GM11168 (cell line): ENCODE measurements at regions not wholly inside any gene's neighbourhood (a gene's known extent, or its start where the extent isn't known, plus 50 kb on each side); places are given as distances from the start of the nearest gene placed in this dataset.
"Not testable (repeated sequence)": the region's sequence is repeated elsewhere in the genome, so short reads cannot be mapped to it uniquely, and the experiment has no call there.

ENCODE experiments used
- in situ Hi-C: fragments of 300-500 bp; cut with MboI; formaldehyde crosslinking; loops from one replicate; pipeline ENCODE4 v1.12.0; 2022; ENCODE audit warnings: low sequenced_read_pairs; ENCODE audit not compliant: unreplicated experiment

DNA sequence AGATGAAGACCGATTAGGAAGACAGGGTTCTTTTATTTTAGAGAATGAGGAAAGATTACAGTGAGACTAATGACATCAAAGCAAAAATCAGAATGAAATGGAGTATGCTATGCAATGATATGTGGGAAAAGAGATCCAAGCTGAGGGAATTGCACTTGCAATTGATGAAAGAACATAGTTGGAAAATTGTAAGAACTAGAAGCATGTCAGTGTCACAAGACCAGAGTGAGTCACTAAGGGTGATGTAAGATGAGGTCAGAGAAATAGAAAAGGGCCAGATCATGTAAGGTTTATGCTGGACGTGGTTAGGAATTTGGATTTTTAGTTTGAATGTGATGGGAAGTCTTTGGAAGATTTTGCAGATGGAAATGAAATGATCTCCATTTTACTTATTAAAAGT is 1937.3 kb downstream of the OLFM4 start:
- in situ Hi-C loops = no loop called here

DNA sequence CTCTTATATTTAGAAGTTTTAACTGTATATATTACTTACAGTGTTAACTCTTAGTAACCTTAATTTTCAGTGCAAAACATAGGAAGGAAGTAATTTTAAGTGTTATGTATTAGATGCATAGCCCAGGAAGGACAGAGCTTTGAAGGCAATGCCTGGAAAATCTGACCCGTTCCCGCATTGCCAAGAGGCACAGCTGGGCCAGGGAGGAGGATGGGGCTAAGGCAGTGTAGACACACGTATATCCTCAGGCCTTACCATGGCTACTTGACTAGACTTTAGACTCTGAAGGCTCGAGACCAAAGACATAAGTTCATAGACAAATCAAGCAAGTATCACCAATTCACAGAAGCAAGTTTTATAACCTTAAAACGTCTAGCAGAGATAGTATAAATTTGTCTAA is 1944.2 kb downstream of the OLFM4 start:
- in situ Hi-C loops = no loop called here

DNA sequence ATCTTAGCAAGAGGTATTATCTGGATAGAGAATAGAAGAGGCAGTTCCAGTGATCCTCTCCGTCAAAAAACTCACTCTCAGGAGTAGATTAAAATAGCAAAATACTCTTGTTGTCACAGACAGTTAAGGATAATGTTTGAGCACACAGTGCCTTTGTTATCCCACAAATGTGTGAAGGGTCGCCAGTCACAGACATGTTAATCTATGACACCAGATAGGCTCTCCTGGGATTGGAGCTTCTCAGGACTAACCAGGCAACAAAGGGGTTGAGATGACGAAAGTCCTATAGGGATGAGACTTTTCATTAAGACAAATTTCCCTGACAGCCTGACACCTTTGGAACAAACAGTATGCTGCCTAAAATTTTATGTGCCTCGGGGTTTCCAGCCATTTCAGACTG is 1947.1 kb downstream of the OLFM4 start:
- in situ Hi-C loops = no loop called here

DNA sequence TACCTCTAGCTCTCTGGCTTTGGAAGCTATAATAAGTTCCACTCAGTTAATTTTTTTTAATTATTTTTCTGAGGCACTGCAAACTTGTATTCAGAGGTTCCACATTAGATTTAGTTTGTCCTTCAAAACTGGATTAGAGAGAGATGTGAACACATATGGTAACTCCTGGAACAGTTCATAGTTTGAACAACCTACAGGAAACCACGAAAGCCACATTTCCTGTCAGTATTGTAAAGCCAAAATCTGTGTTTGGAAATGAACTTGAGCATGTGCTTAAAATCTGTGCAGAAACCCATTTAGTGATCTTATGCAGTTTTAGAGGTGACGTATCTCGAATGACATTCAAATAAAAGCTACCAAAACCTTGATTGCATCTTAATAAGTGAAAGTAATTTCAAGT is 1952.0 kb downstream of the OLFM4 start:
- in situ Hi-C loops = no loop called here

DNA sequence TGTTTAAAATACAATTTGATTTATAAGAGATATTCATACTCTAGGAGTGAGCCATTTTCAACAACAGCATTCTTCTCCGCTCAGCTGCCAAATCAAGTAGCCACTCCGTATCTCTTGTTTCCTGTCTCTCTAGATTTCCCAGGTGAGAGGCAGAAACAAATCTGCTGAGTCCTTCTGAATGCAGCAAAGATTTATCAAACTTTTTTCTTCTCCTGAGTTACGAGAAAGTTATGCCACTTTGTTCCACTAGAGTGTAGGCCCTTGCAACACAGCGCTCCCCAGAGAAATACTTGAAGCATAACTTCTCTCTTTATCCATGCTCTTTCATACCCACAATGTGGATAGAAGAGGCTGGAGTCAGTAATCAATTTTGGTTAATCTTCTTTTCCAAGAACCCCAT is 1960.8 kb downstream of the OLFM4 start:
- in situ Hi-C loops = no loop called here

DNA sequence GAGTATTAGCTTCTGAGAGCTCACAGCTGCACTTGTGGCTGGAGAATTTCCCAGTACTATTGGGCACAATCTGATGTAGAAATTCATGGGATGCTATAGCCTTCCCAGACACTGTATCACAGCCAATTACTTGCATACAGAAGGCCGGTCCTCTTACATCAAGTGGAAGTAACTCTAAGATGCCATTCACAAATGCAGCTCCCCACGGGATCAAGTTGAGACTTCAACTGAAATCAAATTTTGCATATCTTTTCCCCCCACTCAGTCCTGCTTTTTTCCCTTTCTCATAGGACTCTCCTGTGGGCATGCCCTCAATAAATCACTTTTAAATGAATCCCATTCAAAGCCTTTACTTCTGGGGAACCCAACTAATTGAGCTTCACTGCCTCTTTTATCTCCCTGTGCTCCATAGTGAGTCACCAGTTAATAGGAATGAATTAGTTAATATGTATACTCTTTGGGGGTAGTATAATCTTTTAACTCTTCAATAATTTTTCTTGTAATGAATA is 1970.8 kb downstream of the OLFM4 start:
- in situ Hi-C loops = no loop called here

DNA sequence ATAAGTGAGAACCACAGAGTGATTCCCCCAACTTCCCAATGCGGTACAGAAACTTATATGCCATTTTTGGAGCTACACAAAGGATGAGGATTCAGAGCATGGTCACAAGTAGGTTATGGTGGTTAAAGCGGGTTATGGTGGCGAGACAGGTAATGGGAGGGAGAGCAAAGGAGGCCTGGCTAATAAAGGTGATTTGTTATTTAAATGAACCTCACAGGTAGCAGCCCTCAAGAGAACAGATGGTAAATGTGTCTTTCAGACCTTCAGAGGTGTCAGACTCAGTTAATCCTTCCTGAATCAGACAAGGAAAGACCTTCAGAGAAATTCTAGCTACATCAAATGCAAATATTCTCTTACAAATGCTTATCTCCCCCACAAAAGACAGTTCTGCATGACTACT is 1971.4 kb downstream of the OLFM4 start:
- in situ Hi-C loops = no loop called here

DNA sequence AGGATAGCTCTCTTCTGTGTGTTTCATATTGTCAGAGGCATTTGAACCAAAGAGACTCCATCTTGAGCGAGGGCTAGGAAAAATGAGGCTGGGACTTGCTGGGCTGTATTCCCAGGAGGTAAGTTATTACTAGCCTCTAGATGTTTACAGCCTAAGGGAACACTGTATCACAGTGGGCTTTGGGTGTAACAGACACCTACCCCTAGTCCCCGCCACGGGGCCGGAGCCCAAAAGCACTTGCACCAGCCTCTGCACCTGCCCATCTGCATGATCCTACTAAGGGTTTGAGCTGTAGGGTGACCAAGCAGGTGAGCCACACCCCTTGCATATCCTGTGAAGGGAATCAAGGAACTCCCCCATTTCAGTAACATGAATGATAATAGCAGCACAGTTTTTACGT is 1972.2 kb downstream of the OLFM4 start:
- in situ Hi-C loops = no loop called here

DNA sequence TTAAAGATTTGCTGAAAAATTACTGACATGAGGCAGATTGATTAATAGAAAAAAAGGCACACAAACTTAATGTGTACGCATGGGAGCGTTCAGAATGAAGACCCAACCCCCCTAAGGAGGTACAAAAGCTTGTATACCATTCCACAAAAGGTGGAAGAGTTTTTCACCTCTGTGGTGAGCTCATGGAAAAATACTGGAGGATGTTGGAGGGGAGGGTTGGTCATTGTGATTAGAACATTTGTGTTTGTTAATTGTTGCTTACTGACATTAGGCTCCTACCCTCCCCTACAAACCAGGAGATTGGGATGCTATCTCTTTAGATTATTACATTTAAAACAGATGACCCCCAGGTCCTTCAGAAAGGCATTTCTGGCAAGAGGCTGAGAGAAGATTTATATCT is 1973.3 kb downstream of the OLFM4 start:
- in situ Hi-C loops = no loop called here

DNA sequence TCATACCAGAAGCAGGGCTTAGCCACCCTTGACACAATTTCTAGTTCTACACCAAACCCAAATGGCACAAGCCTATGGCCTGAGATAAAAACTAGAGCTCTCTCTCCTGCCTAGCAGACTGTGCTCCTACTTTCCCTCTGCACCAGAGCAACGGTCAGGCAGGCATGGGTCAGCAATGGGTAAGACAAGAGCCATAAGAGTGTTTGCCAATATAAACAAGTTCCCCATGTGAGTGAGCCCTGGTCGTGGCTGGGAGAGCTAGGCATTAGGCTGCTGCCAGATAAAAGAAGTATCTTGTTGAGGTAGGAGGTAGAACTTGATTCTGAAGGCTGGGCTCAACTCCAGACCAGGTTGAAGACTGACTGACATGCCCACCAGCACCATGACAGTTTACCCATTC is 1979.1 kb downstream of the OLFM4 start:
- in situ Hi-C loops = no loop called here

DNA sequence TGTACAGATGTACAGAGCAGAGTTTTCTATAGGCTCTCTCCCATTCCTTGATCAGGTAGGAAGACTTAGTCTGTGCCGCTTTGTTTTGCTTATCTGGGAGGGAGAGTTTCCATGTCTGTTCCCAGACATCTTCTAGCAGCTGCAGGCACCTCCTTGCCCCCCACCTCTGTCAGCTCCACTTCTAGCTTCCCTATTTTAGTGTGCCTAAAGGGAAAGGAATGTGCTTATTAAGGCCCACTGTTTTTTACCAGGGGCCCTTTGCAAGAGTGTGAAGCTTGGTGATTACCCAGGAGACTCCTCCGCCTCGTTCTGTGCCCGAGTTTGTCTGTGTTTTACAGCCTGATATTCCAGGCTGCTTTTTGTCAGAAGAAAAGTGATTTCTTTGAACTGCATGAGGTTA is 1984.4 kb downstream of the OLFM4 start:
- in situ Hi-C loops = no loop called here

DNA sequence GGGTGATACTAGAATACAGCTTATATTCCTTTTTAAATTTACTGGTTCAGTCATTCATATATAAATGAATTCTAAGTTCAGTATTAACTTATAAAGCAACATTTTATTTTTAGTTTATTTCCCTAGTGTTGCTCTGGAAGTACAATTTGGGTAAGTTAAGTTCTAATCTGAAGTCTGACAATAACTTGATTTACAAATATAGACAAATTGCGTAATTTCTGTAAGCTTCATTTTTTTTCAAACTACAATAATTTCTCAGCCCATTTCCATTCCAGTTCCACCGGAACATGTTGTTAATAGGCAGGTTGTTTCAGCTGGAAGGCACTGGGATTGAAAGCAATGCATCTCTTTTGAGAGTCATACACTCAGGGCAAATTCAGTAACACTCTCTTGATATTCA is 2000.7 kb downstream of the OLFM4 start:
- in situ Hi-C loops = no loop called here

DNA sequence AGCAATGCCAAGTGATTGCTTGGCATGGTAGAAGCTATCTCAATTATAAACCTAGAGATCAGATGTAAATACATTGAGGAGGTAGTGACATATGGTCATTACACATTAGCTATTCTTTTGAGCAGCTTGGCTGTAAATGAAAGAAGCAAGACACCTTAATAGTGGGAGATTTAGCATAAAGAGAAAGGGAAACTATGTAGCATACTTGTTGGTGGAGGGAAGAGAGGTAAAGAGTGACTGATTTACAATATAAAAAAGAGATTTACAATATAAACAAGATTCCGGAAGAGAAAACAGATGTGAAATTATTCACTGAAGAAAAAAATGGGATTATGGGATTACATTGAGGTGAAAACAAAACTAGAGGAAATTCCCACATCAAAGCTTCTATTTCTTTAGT is 2009.6 kb downstream of the OLFM4 start:
- in situ Hi-C loops = no loop called here

DNA sequence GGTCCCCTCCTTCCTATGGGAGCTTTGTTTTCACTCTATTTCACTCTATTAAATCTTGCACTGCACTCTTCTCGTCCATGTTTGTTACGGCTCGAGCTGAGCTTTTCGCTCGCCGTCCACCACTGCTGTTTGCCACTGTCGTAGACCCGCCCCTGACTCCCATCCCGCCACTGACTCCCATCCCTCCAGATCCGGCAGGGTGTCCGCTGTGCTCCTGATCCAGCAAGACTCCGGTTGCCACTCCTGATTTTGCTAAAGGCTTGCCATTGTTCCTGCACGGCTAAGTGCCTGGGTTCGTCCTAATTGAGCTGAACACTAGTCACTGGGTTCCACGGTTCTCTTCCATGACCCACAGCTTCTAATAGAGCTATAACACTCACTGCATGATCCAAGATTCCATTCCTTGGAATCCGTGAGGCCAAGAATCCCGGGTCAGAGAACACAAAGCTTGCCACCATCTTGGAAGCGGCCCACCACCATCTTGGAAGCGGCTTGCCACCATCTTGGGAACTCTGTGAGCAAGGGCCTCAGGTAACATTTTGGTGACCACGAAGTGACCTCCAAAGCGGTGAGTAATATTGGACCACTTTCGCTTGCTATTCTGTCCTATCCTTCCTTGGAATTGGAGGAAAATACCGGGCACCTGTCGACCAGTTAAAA is 2025.4 kb downstream of the OLFM4 start:
- in situ Hi-C loops = not testable (repeated sequence)

DNA sequence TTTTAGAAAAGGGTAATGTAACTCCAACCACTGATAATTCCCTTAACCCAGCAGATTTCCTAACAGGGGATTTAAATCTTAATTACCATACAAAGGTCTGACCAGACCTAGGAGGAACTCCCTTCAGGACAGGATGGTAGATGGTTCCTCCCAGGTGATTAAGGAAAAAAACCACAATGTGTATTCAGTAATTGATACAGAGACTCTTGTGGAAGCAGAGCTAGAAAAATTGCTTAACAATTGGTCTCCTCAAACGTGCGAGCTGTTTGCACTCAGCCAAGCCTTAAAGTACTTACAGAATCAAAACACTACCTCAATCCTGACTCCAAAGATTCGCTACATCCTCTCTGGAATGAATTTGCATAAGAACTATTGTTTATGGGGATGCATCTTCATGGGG is 2027.1 kb downstream of the OLFM4 start:
- in situ Hi-C loops = not testable (repeated sequence)

DNA sequence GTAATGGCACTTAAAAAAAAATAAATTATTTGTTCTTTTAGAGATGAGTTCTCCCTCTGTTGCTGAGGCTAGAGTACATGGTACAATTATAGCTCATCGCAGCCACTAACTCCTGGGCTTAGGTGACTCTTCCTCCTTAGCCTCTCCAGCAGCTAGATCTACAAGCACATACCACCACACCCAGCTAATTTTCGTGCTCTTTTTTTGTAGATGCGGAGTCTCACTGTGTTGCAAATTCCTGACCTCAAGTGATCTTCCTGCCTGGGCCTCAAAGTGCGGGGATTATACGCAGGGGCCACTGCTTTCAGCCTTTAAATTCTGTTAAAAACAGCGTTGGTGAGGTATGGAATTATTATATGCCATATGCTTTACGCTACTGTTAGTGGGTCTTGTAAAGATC is 2034.0 kb downstream of the OLFM4 start:
- in situ Hi-C loops = no loop called here

DNA sequence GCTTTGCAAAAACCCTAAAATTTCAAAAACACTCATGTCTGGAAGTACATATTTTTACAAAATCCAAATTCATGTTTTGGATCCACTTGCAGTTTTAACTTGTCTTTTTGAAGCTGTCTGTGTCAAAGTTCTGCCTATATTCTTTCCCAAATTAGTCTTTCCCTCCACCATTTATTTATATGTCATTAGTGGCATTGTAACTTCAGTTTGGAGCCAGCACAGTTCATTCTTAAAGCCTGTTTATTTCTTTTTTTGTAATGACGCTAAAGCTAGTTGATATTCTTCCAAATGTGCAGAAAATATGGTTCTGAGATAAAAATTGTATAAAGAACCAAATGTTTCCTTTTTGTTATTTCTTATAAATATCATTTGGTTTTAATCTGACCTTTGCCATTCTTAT is 2039.3 kb downstream of the OLFM4 start:
- in situ Hi-C loops = no loop called here

DNA sequence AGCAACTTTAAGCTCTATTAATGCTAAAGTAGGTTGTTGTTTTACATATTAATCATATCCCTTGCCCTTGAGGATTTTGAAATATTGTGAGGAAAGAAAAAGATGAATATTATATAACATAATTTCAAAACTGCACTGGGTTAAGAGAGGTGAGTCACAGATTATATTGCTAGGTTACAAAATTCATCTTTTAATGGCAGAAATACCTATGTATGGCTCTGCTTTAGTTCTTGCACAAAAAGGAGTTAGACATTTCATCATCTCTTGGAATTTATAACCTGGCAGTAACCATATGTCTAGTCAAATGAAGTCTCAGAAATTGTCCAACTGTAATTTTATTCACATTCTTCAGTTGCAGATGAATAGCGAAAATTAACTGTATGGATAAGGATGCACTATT is 2041.1 kb downstream of the OLFM4 start:
- in situ Hi-C loops = no loop called here

DNA sequence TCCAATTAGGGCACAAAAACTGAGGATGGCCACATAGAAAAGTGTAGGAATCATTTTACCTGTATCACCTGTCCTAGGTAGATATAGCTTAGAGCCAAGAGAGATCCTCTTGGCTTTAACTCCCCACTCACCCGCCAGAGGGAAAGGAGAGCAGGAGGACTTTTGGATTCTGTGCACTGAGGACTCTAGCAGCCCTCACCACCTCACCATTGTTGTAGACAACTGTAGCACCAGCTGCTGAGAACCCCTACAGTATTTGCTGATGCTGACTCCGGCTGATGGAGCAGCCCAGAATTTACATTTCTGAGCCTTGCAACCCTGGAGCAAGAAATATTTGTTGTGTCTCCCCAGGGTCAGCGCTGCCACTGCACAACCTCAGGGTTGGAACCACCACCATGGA is 2044.4 kb downstream of the OLFM4 start:
- in situ Hi-C loops = no loop called here

DNA sequence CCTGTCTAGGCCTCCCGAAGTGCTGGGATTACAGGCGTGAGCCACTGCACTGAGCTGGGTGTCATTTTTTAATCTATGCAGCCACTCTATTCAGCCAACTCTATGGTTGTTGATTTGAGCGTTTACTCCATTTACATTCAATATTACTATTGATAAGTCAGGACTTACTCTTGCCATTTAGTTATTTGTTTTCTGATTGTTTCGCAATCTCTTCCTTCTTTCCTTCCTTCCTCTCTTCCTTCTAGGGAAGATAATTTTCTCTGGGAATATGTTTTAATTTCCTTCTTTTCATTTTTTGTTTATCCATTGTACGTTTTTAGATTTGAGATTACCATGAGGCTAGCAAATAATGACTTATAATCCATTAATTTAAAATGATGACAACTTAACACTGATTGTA is 2056.0 kb downstream of the OLFM4 start:
- in situ Hi-C loops = no loop called here

DNA sequence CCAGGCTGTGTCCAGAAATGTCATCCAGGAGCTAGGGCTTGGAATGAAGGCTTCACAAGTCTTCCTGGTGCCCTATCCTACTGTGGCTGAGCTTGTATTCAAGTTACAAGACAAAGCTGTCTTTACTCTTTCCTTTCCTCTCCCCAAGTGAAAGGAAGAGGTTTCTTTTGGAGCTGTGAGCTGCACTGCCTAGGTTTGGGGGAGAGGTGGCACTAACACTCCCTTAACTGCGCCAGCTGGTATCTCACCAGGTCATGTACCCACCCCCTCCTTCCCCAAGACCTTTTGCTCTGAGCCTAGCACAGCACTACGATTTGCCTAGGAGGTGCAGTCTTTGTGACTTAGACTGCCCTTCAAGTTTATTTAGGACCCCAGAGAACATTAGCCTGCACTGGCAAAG is 2053.6 kb upstream of the PRR20A start:
- in situ Hi-C loops = no loop called here

DNA sequence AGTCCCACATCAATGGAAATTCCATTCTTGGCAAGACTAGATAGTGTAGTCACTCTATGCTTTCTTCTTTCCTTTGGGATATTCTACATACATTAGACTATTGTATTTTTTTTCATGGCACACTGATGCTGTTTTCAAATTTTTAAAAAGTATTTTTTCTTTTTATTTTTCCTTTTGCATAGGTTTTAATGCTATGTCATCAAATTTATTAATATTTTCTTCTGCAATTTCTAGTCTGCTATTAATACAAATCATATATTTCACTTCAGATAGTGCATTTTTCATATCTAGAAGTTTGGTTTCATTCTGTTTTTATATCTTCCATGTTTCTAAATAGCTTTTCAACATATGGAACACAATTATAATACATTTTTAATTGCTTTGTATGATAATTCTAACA is 2050.1 kb upstream of the PRR20A start:
- in situ Hi-C loops = no loop called here

DNA sequence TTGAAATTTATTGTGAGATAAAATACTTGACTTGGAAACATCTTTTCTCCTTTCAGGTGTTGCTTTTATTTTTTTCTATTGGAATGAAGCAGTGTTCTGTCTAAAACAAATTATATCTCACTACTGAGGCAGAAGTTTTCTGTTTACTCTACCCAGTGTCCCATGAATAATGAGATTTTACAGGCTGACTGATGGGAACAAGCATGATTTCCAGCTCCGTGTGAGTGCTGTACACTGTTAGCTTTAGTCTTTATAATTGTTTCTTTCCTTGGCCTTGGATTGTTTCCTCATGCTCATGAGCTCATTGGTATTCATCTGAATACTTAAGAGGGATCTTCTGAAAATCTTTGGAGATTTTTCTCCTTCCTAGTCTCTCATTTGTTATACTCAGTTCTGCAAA is 2049.5 kb upstream of the PRR20A start:
- in situ Hi-C loops = no loop called here
